GM18870 (cell line): ENCODE measurements at regions not wholly inside any gene's neighbourhood (a gene's known extent, or its start where the extent isn't known, plus 50 kb on each side); places are given as distances from the start of the nearest gene placed in this dataset.
"Not testable (repeated sequence)": the region's sequence is repeated elsewhere in the genome, so short reads cannot be mapped to it uniquely, and the experiment has no call there.

Experiments used
- ATAC-seq: cut with Tn5 transposase; IDR thresholded peaks from one replicate; pipeline ENCODE4 v1.9.1; 2021; ENCODE audit warnings: moderate library complexity; ENCODE audit not compliant: unreplicated experiment

DNA sequence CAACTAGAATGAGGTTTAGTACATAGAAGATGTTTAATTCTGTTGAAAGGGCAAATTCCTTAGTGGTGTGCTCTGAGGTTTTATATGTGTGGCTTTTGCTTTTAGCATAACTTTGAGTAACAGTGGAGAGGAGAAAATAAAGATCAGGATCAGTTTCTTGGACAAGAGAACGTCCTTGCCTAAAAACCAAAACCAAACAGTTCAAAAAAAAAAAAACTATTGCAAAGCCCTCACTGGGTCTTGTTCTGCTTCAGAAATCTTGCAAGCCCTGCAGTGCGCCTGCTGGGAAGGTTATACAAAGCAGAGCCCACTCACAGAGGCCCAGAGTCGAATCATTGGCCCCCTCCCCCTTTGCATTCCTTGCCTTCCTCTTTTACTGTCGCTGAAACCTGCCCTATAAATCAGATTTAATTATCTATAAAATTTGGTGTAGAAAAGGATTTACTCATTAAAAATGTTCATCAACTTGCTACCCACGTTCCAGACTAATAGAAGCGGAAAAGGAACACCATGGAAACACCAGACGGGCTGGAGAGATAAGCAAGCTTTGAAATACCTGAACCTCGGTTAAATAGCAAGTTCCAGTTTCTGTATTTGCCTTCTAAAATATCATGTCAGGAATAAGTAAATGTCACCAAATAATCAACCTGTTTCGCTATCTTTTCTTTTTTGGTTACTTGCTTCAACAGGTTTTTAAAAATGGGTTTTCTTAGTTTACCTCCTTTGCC, 201.6 kb upstream of the PTBP2 start:
- no peak for ATAC-seq

DNA sequence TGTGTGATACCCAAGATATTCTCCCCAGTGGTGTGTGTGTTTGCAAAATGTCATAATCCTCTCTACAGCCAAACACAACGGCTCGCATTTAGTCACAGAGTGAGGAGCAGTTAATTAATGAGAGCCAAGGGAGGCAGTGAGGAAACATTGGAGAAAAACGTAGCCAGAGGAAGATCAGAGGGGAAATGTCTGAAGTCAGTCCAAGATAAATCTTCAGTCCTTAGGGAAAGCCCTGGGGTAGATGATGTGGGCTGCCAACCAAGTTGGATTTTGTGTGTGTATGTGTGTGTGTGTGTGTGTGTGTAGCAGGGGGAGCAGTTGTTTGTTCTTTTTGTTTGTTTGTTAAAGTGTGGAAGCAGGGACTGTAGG, 201.0 kb upstream of the PTBP2 start:
- no peak for ATAC-seq

DNA sequence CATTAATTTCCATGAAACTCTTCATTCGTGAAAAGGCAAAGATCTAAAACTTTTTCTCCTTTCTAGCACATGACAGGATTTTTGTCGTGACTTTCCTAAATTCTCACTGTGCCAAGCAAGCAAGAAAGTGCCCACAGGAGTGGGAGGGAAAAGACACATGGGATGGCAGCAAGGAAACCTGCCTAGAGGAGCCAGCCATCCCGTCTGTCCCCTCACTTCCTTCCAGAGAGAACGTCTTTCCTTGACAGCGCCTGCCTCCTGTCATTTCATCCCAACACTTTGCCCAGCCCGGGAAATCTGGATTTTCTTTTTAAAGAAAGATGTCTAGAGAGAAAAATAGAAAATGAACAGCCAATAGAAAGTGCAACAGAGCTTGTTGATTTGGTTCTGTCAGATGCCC, 200.6 kb upstream of the PTBP2 start:
- ATAC-seq, result no peak

DNA sequence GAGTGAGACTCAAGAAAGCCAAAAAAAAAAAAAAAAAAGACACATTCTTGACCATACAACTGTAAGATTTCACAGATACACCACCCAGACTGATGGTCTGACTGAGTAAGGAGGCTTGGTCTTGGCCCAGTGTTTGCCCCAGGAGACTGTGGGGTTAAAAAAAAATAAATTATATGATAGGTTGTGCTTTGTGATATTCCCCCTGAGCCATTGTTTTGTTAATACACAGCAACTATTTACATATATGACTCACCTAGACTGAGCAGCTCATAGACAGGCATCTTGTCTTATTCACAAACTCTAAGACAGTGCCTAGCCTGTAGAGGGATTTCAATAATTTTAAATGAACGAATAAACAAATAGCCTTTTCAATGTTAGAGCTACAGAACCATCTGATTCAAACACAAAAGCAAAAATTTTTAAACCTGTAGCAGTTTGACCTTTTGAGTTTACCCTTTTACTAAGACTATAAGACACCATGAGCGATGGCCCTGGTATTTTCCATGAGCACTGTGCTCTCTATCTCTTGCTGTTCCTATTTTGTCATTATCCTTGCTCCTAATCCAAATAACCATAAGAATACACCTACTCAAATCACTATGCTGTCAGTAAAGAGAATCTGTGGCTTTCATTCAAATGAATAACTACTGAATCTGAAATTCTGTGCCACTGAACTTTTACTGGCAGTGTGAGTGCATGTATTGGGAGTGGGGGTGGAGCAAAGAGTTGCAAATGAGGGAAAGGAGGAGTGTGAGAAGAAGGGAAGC, 199.4 kb upstream of the PTBP2 start:
- no peak for ATAC-seq

DNA sequence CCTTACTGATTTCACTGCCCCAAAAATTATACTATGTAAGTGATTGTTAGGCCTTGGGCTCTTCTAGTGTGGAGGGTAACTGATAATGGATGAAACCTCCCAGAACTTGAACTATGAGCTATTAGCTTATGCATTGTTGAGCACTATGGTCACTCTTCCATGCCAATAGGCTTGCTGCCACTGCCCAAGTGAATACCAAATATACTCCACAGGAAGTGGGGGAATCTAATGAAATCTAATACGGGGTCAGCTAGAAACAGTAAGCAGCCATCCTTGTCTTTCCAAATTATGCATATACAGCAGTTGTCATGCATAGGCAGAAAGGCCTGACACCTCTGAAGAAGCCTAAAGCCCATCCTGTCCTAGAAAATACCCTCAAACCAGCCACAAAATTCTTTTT, 198.7 kb upstream of the PTBP2 start:
- no peak for ATAC-seq

DNA sequence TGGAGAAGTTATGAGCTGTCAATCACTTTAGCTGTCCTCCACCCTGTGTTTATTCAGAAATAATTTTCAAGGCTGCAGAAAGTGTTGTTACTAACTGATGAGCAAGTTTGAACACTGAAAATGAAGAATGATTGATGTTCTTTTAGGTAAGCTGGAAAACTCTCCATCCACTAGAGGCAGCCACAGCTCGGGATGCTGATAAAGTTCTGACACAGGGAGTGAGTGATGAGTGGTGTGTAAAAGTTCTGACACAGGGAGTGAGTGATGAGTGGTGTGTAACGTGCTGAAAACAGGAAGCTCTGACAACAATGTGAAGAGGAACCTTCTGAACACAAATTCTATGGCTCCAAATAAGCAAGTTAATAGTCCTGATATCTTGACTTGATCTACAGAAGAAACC, 197.5 kb upstream of the PTBP2 start:
- no peak for ATAC-seq

DNA sequence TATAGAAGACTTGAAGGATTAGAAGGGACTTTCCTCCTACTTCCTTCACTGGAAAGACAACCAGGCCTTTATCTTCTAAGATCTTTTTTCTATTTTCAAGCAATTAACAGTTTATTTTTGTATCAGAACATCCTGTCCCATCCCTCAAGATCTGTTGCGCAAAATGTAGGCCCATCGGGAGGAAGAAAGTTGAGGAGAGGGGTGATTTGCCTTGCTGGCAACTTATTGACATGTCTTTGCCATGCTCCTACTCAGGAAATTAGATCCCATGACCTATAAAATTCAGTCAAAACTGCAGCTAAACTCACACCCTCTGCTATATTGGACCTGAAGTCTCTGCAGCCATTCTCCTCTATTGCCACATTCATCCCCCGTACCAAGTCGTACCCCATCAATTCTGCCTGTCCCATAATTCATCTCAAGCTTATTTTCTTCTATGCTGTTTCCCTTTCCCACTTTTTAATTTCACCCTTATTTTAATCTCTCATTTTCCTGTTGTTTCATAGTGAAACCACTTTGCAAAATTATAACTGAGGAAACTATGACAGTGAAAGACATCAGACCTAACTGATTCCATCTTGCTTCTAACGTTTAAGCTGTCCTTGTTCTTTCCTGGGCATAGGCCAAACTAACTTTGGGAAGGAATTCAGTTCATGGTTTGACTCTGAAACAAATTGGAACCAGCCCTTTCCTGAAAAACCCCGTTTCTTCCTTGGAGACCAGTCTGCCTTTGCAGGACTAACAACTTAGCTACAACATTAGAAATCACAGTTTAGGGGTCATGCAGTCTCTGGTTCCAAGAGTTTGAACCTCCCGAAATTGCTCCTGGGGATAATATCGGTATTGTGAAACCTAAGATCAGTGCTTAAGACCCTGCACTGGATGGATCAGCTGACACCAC, 195.7 kb upstream of the PTBP2 start:
- no peak for ATAC-seq

DNA sequence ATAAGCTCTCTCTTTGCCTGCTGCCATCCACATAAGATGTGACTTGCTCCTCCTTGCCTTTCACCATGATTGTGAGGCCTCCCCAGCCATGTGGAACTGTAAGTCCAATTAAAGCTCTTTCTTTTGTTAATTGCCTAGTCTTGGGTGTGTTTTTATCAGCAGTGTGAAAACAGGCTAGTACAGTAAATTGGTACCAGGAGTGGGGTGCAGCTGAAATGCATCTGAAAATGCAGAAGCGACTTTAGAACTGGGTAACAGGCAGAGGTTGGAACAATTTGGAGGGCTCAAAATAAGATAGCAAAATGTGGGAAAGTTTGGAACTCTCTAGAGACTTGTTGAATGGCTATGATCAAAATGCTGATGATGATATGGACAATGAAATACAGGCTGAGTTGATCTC, 192.9 kb upstream of the PTBP2 start:
- ATAC-seq, result not testable (repeated sequence)

DNA sequence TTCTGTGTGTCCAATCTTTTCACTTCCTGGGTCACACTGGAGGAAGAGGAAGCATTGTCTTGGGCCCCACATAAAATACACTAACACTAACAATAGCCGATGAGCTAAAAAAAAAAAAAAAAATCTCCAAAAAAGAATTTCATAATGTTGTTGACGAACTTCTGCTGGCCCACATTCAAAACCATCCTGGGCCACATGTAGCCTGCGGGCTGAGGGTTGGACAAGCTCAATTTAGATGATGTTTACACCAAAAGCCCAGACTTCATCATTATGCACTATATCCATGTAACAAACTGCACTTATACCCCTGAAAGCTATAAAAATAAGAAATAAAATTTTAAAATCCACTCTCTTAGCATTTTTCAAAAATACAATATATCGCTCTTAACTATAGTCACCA, 187.8 kb upstream of the PTBP2 start:
- ATAC-seq, result no peak

DNA sequence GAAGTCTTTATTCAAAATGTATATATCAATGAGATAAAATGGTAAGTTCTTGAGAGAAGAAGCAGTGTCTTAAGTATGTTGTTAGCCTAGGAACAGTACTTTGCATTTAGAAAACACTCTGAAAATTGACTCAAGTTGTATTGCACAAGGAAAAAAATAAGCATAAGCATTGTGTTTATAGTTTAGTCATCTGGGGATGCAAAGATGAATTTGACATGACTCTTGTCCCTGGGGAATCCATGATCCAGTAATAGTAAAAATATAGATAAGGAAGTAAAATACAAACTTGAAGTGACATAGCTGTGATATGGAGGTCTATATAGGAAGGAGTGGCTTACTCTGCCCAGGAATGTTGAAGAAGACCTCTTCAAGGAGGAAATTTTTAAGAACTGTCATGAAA, 185.0 kb upstream of the PTBP2 start:
- no peak for ATAC-seq

DNA sequence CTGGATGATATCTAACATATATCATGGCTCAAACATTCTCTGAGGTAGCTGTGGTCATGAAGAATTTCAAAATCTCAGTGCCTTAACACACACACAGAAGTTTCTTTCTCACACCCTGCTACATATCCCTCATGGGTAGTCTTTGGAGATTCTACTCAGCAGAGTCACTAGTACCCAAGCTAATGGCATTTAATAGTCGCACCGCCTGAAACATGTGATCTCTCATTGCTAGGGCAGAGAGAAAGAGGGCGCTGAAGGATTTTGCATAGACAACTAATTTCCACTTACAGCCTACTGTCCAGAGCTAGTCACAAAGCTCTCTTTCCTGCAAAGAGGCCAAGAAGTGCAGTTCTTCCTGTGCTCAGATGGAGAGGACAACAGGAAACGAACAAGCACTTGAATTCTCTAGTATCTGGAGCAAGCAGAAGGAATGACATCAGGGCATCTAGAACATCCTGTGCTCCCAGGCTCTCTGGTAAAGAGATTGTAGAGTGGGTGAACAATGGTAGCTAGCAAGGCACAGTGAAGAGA, 183.4 kb upstream of the PTBP2 start:
- no peak for ATAC-seq

DNA sequence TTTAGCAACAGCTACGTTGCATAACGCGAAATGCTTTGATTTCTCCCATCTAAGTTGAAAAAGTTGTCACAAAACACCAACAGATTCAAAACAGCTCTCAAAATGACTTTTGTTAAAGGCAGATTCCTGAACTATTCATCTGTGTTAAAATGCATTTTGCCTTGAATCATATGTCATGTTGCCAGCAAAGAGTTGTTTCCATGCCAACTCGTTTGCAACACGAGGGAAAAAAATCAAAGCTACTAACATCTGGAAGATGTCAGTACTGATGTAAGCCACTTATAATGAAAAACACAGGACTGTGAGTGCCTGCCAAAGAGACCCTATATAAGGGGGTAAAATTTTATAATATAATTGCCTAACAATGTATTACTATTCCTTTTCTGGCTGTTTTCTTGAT, 182.7 kb upstream of the PTBP2 start:
- no peak for ATAC-seq

DNA sequence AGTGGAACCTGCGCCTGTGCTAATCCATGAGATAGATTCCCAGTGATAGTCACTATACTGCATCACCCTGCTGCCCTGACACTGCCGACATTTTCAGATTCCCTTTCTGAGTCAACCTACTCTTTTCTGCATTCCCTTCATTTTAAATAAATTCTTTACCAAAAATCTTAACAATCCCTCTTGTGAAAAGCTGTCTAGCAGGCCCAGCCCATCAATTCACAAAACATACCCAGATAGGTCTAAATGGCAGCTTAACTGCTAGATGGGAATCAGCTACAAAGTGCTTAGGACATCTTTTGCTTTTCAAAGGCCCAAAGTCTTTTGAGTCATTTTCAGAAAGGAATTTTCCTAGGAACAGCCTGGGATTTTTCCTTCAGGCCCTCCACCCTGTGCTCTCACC, 180.1 kb upstream of the PTBP2 start:
- ATAC-seq, result no peak

DNA sequence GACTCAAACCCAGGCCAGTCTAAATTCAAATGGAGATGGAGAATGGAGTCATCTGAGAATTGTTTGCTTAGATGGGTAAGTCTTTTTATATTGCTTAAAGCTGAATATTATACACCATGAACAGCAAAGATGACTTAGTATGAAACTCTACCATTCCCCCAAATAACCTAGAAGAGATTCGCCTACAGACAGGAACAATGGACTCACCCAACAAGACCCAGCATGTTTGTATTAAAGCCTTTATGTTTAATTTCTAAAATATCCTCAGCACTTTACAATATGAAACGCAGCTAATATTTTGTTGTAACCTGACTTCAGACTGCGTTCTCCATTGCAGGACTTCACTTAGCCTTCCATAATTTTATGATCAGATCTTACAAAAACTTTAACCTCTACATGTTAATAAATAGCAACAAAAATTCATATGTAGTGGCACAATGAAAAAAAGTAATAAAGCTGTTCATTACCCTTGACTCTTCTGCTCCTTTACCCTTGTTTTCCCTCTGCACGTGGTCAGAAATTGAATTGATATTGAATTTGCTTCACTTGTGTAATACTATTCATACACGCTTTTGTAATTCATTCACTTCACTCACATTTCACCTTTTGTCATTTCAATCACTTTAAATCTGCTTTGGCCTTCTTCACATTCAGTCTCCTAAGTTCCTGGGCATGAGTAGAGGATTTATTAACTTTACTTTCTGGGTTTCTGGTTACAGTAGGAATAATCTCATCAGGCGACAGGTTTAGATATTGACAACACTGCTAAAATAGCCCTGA, 177.3 kb upstream of the PTBP2 start:
- no peak for ATAC-seq

DNA sequence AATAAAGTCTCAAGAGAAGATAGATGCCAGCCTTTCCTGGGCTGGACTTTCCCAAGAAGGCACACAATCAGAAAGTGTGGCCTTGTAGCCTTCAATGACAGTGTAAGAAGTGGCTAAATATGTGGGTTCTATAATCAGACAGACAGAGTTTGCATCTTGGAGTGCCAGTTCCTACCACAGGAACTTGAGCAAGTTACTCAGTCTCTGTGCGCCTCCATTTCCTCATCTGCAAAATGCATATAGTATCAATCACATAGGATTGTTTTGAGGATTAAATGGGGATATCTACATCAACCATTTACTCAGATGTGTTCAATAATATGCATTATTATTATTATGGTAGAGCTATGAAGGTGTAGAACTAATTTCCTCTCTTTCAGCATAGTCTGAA, 176.8 kb upstream of the PTBP2 start:
- no peak for ATAC-seq

DNA sequence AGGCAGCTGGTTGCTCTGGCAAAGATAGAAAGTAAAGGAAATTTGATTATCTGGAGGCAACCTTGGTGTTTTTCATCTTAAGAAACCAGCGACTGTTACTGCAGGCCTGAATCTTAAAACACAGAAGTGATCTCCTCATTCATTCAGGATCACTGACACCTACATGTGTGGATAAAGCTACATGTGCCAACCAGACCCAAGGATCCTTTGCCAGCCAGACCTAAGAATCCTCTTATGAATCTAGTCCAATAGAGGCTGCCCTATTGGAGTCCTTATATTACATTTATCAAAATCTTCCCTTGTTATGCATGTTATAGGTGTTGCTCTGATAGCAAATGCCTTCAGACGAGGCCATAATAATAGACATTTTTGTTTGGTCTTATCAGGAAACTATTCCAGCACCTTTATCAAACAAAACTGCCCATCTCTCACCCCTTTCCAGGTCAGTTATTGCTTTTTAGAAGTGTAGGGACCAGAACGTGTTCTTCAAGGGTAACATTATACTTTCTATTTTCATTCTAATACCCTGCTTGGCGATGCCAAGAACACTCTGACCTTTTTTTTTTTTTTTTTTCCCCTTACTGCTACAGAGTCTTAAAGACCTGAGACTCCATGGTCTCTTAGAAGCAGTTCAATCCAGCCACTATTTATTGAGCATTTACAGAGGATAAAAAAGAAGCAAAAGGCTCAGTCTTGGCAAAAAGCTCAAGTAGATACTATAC, 175.5 kb upstream of the PTBP2 start:
- ATAC-seq, result no peak

DNA sequence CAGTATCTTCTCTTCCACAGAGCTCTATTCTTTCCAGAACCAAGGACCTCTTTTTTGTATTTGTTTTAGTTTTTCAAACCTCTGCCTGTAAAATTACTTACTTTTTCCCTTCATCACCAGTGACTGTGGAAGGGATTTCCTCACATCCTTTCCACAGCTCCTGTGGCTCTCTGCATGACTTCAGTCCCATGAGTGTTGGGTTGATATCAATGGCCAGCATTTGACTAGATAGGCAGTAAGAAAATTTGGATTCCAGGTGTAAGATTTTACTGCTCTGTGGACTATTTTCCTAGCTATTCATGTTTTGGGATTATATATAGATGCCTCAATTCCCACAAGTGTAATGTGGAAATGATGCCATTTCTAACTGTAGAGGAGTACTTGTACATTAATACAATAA, 171.5 kb upstream of the PTBP2 start:
- ATAC-seq, result no peak

DNA sequence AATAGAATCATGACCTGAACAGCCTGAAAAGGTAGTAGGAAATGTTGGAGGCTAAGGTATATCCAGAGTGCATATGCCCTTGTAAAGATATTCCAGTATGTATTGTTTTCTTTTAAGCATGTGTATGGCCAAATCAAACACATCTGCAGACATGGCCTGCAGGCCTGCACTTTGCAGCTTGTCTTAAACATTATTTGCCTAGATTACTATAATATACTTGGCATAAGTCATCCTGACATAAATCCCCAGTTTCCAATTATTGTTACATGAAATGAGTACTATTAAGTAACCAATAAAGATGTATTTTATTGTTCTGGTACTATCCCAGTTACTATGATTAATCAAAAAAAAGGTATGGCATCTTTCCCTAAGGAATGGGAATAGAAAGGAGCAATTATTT, 169.1 kb upstream of the PTBP2 start:
- no peak for ATAC-seq

DNA sequence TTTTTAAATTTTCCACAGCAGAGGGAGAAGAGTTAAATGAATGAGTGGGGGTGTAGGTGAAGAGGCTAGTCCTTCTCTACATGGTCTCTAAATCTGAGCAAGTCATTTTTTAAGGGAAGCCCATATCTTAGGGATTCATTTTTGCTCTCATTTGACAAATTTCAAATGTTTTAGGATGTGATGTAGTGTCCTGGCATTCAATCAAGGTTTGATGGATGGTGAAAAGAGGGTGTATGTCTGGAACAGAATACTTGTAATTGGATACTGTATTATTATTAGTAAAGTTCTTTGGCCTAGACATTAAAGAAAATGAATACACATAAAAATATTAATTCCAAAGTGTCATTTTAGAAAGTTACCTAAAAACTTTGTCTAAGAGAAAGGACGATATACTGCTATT, 167.8 kb upstream of the PTBP2 start:
- no peak for ATAC-seq

DNA sequence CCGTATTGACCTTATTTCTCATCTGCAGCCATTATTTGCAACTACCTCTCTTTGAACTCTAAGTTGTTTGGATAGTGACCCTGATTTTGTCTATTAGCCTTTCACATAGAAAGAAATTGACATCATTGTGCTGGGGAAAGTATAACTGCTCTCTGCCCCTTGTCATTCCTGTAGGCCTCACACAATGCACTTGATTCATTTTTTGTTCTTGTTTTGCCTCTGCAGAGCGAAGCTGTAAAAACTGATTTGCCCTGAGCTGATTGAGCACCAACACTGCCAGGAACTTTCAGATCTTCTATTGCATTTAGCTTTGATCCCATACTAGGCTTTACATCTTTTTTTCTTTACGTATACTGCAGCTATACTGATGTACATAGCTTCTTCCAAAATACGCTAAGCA, 167.2 kb upstream of the PTBP2 start:
- ATAC-seq, result no peak
